Stimulated activated naive CD8-positive, alpha-beta T cell treated with anti-CD3 and anti-CD28 coated beads, Interleukin-15, Interleukin-2, amounts not matched to agents 100 U/mL and 50 U/mL, for 24 hours (primary cell): ENCODE measurements at regions not wholly inside any gene's neighbourhood (a gene's known extent, or its start where the extent isn't known, plus 50 kb on each side); places are given as distances from the start of the nearest gene placed in this dataset.
"Not testable (repeated sequence)": the region's sequence is repeated elsewhere in the genome, so short reads cannot be mapped to it uniquely, and the experiment has no call there.

Experiments used
- ATAC-seq: fragments of 150-1000 bp; cut with Tn5 transposase; one replicate; pipeline ENCODE4 v1.10.0; 2021
- DNase-seq: peaks from one replicate; pipeline ENCODE4 v3.0.0; 2021

DNA sequence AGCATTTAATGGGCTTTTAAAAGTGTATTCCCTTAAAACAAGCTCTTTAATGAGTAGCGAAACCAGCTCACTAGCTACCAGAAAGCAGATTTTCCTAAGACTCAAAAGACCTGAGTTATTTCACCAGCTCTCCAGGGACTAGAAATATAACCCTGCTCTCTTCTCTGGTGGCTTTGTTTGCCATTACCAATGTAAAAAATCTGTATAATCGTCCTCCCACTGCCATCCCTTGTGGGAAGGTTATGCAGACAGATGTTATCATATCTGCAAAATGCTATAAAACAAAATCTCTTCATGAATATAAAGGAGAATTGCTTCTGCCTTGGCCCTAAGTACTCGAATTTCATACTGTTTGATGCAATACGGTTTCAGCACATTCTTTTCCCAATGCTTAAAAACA is 335.2 kb downstream of the NUP35 start:
- no peak for ATAC-seq

DNA sequence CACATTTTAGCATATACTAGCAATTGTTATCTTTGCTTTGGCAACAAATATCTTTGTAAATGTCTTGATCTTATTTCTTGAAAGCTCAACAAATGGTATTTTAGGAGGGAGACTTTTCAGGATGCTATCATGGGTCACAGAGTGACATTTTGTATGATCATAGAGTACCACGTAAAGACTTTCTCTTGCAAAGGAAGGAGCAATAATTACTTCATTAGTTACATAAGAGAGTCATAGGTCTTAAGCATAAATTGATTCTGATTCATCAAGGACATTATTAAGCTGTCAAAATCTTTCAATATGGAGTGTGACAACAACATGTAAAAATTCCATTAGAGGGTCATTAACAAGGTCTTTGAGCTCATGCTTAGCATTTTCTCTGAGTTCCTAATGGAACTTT is 339.6 kb downstream of the NUP35 start:
- no peak for ATAC-seq
- DNase-seq, result no peak

More for the DNA sequence above, 335.2 kb downstream of the NUP35 start:
- no peak for DNase-seq

DNA sequence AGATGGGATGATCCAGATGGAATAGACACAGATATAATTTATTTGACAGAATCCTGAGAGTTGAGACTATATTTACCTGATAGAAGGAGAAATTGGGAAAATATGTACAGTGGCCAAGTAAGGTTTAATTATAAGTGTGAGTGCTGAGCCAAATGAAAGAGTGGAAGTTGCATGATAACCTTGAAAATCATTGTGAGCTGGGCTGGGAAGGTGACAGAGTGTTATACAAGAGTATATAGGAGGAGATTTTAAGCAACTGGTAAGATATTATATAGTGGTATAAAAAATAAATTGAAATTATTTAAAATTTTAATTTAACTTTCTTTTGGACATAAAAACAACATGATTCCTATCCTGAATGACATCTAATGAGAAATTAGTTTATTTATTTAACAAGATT is 340.8 kb downstream of the NUP35 start:
- DNase-seq (no peak), ATAC-seq (no peak)

DNA sequence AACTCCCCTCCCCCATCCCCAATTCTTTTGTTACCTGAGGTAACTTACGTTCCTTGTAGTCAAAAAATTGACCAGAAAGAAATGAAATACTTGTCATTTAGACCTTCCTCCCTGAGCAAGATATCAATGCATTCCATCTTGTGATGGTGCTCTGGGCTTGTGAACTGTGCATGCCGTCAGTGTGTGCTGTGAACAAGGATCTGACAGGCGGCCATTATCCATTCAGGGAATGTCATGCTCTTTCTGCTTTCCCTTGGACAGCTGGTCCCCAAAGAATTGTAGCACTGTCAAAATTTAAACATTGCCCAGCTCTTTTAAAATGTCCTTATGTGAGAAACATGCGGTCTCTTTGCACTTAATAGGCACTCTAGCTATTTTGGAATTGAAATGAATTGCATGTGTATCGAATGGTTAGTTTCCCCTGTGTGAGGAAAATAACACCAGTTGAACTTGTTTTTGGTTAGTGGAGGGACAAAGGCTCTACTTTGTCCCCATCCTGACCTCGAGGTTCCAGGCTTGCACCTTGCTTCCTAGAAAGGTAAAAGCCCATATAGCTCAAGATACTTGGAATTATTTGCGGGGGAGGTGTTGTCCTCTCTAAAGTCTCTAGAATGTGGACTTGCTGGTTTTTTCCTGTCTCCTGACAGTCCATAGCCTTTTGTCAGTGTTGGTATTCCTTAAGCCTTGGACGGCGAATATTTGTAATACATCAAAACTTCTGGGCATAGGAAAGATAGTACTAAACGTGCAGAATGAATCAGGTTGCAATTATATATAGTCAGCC is 350.9 kb downstream of the NUP35 start:
- ATAC-seq, result no peak
- no peak for DNase-seq

DNA sequence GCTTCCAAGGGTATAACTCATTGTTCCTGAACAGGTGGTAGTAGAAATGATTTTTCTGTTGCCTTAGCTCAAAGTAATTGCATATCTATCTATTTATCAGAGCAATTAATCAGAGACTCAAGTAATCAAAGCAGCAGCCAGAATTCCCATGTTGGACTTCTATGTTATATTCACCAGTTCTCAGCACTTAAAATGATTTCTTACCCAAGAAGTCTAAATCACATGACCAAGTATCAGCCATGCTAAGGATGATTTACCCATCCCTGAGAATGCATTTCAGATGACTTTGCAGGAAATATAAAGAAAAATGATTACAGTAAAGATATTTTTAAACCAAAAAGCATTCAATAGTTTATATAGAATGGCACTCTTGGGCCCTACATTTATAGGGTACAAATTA is 352.2 kb downstream of the NUP35 start:
- DNase-seq (no peak), ATAC-seq (no peak)

DNA sequence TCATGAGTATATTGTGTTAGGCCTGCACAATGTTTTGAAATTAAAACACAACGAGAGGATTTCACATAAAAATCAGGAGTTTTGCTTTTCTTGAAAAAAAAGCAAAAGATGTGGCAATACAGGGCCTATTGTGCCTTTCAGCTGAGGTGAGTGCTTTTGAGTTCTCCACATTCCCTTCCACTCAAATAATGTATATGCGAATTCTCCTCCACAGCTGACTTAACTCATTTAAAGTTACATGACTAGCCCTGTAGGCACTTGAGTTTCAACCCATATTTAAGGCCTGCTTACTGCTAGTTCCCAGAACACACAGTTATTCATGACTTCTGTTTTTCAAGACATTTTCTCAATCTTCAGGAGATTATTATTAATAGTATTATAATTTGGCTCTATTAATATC is 353.1 kb downstream of the NUP35 start:
- ATAC-seq (no peak), DNase-seq (no peak)

DNA sequence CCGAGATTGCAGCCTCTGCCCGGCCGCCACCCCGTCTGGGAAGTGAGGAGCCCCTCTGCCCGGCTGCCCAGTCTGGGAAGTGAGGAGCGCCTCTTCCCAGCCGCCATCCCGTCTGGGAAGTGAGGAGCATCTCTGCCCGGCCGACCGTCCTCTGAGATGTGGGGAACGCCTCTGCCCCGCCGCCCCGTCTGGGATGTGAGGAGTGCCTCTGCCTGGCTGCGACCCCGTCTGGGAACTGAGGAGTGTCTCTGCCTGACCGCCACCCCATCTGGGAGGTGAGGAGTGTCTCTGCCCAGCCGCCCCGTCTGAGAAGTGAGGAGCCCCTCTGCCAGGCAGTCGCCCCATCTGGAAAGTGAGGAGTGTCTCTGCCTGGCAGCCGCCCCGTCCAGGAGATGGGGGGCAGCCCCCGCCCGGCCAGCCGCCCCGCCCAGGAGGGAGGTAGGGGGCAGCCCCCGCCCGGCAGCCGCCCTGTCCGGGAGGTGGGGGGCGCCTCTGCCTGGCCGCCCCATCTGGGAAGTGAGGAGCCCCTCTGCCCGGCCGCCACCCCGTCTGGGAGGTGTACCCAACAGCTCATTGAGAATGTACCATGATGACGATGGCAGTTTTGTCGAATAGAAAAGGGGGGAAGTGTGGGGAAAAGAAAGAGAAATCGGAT is 354.8 kb downstream of the NUP35 start:
- ATAC-seq, DNase-seq: not testable (repeated sequence)

DNA sequence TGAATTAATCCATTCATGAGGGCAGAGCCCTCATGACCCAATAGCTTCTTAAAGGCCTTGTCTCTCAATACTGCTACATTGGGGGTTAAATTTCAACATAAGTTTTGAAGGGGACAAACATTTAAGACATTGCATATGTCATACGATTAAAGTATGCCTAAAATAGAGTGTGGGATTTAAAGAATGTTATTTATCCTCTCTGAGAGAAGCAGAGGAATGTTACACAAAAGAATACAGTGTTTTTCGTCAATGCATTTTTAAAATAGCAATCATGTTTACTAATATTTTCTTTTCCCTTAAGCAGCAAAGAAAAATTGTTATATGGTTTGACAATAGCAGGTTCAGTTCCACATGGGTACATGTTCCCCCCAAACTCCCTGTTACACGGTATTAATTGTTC is 363.1 kb downstream of the NUP35 start:
- no peak for ATAC-seq
- DNase-seq, result no peak

DNA sequence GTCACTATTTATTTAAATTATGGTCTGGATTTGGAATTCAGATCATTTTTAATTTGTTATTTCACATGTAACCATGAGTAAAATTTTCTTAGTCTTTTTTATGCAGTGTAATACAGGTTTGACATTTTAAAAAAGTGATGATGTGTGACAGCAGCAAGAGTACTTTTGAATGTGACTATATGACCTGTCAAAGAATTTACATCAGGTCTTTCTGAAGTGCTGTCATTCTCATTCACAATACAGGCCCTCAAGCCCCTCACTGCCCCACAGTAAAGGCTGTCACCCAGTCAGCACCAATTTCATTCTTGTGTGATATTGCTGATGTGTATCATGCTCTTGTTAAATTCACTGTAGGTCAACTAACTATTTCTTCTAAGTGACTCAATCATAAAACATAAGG is 364.2 kb downstream of the NUP35 start:
- no peak for DNase-seq
- no peak for ATAC-seq

DNA sequence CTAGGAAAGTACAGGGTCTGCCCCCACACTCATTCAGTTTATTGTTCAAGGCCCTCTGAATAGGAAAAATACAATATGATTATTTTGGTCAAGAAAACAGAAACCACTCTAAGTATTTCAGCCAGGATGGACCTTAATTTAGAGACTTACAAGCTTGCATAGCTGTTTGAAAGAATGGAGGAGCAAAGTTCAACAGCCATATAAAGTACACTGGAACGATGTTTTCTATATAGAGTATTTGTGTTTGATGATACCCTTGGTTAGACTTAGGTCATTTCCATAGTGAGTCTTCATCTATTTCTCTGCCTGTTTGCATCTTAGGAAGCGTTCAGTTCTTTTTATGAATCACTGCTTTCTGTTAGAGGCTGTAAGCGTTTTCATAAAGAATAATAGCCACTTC is 366.2 kb downstream of the NUP35 start:
- DNase-seq (no peak), ATAC-seq (no peak)

DNA sequence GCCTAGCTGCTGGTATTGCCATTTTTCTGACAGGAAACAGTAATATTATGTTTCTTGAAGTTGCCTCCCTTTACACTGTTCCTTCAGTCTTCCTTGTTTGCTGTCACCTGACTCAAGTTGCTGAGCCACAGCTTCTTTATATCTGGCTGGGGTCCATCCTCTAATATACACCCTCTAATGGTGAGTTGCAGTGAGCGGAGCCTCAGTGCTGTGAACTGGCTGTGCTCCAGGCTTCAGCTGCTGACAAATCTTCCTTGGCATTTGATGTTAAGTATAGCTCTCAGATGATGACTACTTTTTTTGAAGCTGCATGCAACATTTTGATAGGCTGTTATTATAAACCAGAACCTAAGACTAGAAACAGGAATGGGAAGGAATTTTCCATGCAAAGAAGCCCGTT is 366.7 kb downstream of the NUP35 start:
- no peak for ATAC-seq
- DNase-seq, result no peak

DNA sequence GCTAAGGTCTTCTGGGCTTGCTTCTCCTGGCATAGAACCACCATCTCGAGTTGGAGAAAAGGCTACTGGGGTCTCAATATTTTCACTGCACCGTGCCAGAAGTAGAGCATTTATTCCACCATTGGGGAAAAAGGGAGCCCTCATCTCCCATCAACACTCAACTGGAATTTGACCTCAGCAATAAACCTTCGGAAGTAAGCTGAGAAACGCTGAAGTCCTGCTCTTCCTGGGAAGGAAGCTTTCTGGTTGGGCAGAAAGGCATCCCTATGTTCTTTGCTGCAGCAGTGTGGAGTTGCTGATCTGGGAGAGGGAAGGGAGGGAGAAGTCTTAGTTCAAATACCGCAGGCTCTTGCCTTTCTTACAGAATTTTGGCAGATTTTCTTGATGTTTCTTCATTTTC is 368.8 kb downstream of the NUP35 start:
- ATAC-seq (no peak), DNase-seq (no peak)

DNA sequence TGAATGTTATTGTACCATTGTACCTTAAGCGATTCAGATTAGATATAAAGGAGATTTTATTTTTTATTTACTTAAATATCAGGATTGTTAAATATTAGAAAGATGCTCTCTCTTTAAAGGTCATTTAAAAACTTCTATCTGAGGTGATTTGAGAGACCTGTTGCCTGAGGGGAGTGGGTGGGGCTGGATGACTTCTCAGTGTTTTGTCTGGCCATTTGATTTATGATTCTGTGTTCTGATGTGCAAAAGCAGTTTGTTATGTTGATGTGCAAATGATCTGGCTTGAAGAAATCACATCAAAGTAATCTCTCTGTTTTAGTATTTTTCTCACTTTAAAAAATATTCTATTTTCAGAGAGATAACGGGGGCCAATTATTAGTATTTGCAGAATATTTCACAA is 370.8 kb downstream of the NUP35 start:
- no peak for DNase-seq
- no peak for ATAC-seq

DNA sequence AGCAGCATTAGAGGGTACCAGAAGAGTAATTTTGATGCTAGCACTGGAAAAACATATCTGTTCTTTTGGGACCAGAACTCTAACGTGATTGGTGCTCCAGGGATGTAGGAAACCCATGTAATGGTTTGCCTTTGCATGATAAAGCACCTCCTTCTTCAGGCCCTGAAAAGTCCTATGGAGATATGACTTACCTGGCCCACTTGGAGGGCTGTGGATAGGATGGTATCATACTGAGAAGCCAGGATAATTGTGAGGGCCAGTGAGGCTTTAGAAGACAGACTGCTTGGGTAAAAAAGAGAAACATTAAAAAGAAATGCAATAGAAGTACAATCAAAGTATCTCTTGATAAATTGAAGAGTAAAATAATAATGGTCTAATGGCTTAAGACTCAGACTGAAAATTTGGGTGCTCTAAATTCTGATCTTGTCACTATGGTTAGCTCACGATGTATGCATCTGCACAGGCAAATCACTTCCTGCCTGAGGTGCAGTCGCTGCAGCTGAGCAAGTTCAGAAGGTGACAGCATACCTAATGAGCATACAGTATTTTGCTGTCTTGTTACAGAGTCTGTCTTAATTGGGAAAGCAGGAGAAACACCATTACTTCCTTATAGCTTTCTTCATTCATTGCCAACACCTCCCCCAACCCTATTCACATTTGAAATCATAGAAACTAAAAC is 371.5 kb downstream of the NUP35 start:
- no peak for ATAC-seq

DNA sequence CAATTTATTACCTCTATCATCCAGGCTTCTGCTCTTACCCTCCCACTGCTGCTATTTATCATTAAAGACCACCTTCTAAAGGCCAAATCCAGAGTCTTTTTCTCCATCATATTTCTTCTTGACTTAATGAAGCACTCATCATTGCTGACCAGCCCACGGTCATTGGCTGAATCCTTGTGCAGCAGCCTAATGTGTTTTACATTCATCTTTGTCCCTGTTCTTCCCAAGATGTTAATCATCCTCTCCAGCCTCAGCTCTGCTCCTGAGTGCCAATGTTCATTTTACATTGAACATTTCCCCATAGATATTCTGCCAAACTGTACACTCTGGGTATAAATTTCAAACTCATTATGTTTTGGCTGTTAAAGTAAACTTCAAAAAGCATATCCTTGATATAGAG is 373.6 kb downstream of the NUP35 start:
- no peak for ATAC-seq
- DNase-seq, result no peak

More for the DNA sequence above, 371.5 kb downstream of the NUP35 start:
- no peak for DNase-seq

DNA sequence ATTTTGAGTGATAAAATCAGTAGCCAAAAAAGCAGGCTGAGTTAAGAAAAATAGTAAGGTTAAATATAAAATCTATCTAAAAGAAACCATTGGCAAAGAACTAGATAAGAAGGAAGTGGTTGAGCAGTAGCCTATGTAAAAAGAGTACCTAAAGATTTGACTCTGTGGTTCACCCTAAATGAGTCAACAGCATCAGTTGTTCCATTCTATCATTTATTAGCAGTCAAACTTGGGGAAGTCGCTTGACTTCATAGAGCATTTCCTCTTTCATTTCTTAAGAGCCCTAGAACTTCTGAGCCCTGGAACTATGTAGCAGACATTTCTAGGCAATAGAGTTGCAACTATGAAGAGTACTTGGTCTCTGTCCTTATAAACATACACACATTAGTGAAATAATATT is 381.7 kb downstream of the NUP35 start:
- ATAC-seq, result no peak

DNA sequence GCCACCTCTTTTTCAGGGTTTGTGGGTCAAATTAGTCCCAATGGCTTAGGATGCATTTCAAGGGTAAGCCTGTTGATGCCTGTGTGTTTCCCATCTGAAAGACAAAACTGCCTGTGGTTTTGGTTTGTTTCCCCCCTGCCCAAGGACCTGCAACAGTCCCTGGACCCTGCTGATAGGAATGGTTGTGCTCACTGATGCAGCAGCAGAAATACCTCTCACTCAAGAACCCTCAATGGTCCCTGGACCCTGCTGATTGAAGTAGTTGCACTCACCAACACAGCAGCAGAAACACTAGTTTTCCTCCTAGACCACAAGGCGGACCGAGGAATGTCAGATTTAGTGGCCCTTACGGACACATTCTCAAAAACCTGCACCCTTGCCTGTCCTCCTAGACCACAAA is 386.9 kb downstream of the NUP35 start:
- DNase-seq, result no peak
- ATAC-seq, result no peak

More for the DNA sequence above, 381.7 kb downstream of the NUP35 start:
- DNase-seq, result no peak

DNA sequence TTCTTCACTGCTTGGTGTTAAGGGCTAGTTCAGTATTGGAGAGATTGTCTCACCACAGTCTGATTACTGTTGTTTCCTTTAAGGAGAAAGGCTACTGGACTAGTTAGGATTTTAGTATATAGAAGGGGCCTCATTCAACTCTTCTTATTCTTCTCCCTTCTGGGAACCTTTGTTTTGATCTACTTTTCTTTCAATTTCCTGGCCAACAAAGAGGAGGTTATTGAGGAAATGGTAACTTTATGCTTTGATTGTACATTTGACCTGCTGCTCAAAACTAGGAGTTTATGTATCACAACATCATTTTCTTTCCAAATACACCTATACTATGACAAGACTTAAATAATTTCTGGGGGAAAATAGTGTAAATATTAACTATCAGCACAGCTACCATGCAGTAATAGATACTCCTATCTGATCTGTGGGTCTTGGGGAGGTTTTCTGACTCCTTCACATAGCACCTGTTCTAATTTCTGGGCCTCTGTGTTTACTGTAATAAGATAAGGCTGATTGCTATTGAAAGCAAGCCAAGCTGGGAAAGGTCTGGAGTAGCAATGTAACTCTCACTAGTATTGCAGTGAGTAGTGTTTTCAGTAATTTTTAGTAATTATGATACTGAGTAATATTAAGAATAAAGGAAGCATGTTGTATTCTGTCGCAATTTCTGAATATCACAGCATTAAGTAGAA is 395.3 kb downstream of the NUP35 start:
- DNase-seq (no peak), ATAC-seq (no peak)

DNA sequence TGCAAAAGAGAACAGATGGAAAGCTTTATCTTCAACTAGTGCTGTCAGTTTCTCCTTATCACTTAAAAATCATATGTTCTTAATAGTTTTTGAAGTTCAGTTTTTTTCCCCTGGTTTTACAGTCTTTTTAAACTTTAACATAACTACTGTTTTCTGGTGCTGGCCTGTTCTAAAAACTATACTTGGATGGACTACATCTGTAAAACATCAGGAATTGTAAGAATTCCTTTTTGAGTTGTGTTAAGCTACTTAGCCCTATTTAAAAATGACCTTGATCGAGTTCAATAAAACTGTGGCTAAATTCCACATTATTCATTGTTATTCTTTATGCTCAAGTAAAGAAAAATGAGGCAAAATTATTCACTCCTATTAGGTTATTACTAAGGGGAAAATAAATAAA is 397.7 kb downstream of the NUP35 start:
- DNase-seq, result no peak
- ATAC-seq, result no peak

DNA sequence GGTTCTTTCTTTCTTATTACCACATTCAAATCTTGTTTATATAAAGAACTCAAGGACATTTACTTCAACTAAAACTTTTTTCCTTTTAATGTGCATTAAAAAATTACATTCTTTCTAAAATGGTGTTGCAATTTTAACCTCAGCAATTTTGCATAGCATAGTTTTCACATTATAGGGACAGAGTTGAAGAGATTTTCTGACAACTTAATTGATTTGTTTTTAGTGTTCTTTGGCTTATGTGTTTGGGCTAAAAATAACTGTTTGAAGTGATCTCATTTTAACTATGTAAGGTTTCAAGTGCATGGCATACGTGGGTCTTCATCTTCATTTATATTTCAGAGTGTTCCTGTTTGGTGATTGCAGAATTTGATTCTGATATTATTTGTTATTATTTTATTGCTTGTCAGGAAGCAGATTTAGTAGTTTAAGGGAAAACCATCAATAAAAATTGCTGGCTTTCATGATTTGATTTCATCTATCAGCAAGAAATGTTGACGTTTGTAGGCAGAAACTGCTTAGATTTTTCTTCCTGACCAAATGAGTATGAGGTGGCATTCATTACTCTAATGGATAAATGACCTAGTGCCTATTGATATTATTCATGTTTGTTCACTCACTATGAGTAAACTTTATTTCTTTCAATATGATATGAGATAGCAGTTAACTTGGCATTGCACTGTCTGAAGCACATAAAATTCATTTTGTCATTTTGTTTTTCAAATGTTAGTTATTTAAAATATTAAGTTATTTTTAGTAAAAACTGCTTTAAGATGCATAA is 398.4 kb downstream of the NUP35 start:
- ATAC-seq (no peak), DNase-seq (no peak)

DNA sequence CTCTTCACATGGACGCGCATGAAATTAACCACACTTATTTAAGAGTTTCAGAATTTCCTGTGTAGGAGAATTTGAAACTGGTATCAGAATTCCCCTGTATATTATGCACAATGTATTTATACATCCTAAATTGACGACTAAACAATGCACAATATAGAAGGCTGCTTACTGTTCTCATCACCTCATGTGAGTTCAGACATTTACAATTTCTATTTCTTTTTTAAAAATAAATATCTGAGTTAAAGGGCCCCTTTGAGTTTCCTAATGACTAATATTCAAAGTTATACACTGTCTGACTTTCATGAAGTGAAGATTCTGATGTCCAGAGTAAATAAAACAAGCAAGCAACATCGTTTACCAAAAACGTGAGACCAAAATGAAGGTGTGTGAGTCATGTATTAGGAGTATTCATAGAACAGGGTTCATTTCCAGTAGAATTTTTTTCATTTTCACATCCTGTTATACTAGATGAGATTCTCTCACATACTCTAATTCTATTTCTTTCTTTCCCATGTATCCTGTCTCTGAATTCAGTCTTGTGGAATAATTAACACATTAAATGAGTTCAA is 406.2 kb downstream of the NUP35 start:
- ATAC-seq (no peak), DNase-seq (no peak)

DNA sequence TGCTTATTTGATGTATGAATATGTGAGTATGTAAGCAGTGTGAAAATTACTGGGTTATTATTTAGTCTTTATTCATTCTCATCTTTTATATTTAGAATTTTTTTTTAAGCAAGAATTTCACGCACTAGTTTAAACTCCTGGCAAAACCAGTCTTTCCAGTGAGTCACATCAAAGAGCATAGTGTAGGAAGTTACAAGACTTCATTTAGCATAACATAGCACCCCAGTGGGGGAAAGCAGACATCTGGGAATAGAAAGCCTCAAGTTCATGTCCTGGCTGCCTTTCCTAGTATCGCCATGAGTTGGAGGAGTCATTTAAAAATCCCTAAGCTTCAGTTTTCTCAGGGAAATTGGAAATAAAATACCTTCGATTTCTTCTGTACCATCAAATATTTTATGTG is 408.3 kb downstream of the NUP35 start:
- DNase-seq (no peak), ATAC-seq (no peak)
